ENCODE measurements at regions not wholly inside any gene's neighbourhood (a gene's known extent, or its start where the extent isn't known, plus 50 kb on each side); places are given as distances from the start of the nearest gene placed in this dataset.

- Mint-ChIP-seq H3K4me3 (no peak overlapping the region), H3K27me3 (ENCODE audit: low read depth in 3 of 3) (no peaks in the 10 kb centered on the region), H3K4me1 (no peaks in the 10 kb centered on the region), H3K27ac (no peak overlapping the region), H3K9me3 (peaks cover 4 to 24% (median 9%) of the 10 kb centered on the region in 6 donors), H3K36me3 (no peaks in the 10 kb centered on the region)
- DNase-seq, result no peak
Observed at GRCh38 chr5:105963696-105964255, 1707.0 kb downstream of the EFNA5 start.

- Mint-ChIP-seq H3K36me3 (no peaks in the 10 kb centered on the region), H3K27ac (no peak overlapping the region)
Observed at GRCh38 chr5:105961572-105961971, 1709.2 kb downstream of the EFNA5 start.

GRCh38 chr5:105956456-105957196, 1714.1 kb downstream of the EFNA5 start:
- Mint-ChIP-seq H3K27ac (no peak overlapping the region), H3K4me1 (no peaks in the 10 kb centered on the region), H3K36me3 (no peaks in the 10 kb centered on the region), H3K27me3 (ENCODE audit: low read depth in 3 of 3) (no peaks in the 10 kb centered on the region), H3K9me3 (peaks cover 0 to 9% (median 2%) of the 10 kb centered on the region in 6 donors), H3K4me3 (no peak overlapping the region)
- DNase-seq, result no peak

More at GRCh38 chr5:105961572-105961971, 1709.2 kb downstream of the EFNA5 start:
- no peak for DNase-seq
- Mint-ChIP-seq H3K9me3 (peaks cover 0 to 17% (median 3%) of the 10 kb centered on the region in 6 donors), H3K4me1 (no peaks in the 10 kb centered on the region), H3K27me3 (ENCODE audit: low read depth in 3 of 3) (no peaks in the 10 kb centered on the region), H3K4me3 (peak overlapping the region in 1 of 5 donors; percentile 19)

- peaks cover 0 to 9% (median 2%) of the 10 kb centered on the region in 6 donors for H3K9me3 Mint-ChIP-seq
Observed at GRCh38 chr5:105954341-105954740, 1716.4 kb downstream of the EFNA5 start.

GRCh38 chr5:105953616-105954015, 1717.1 kb downstream of the EFNA5 start:
- DNase-seq, result no peak
- no peak overlapping the region for H3K4me3 Mint-ChIP-seq
- no peaks in the 10 kb centered on the region for H3K4me1 Mint-ChIP-seq
- no peak overlapping the region for H3K27ac Mint-ChIP-seq
- H3K27me3 Mint-ChIP-seq (ENCODE audit: low read depth in 3 of 3), result no peaks in the 10 kb centered on the region
- no peaks in the 10 kb centered on the region for H3K36me3 Mint-ChIP-seq
- H3K9me3 Mint-ChIP-seq, result peaks cover 0 to 9% (median 2%) of the 10 kb centered on the region in 6 donors

More at GRCh38 chr5:105954341-105954740, 1716.4 kb downstream of the EFNA5 start:
- Mint-ChIP-seq H3K27ac (no peak overlapping the region), H3K27me3 (ENCODE audit: low read depth in 3 of 3) (no peaks in the 10 kb centered on the region), H3K36me3 (no peaks in the 10 kb centered on the region), H3K4me3 (no peak overlapping the region), H3K4me1 (no peaks in the 10 kb centered on the region)
- no peak for DNase-seq

- H3K27me3 Mint-ChIP-seq (ENCODE audit: low read depth in 3 of 3), result no peaks in the 10 kb centered on the region
- DNase-seq, result no peak
- no peaks in the 10 kb centered on the region for H3K36me3 Mint-ChIP-seq
- no peak overlapping the region for H3K27ac Mint-ChIP-seq
- H3K9me3 Mint-ChIP-seq, result peaks cover 0 to 12% (median 1%) of the 10 kb centered on the region in 6 donors
- H3K4me1 Mint-ChIP-seq, result no peaks in the 10 kb centered on the region
- H3K4me3 Mint-ChIP-seq, result no peak overlapping the region
Observed at GRCh38 chr5:105952875-105953274, 1717.9 kb downstream of the EFNA5 start.

- Mint-ChIP-seq H3K9me3 (peaks cover 0 to 30% (median 12%) of the 10 kb centered on the region in 6 donors), H3K36me3 (no peaks in the 10 kb centered on the region), H3K27me3 (ENCODE audit: low read depth in 3 of 3) (no peaks in the 10 kb centered on the region), H3K4me3 (no peak overlapping the region), H3K27ac (no peak overlapping the region), H3K4me1 (no peaks in the 10 kb centered on the region)
- no peak for DNase-seq
Observed at GRCh38 chr5:105947461-105947860, 1723.3 kb downstream of the EFNA5 start.

- Mint-ChIP-seq H3K4me1 (no peaks in the 10 kb centered on the region), H3K36me3 (no peaks in the 10 kb centered on the region), H3K27ac (no peak overlapping the region), H3K9me3 (peaks cover 0 to 35% (median 12%) of the 10 kb centered on the region in 6 donors), H3K27me3 (ENCODE audit: low read depth in 3 of 3) (peaks cover 0 to 2% (median 0%) of the 10 kb centered on the region in 3 donors), H3K4me3 (no peak overlapping the region)
- DNase-seq, result no peak
Observed at GRCh38 chr5:105945203-105945972, 1725.3 kb downstream of the EFNA5 start.

GRCh38 chr5:105940181-105940580, 1730.6 kb downstream of the EFNA5 start:
- H3K4me3 Mint-ChIP-seq, result no peak overlapping the region
- no peaks in the 10 kb centered on the region for H3K4me1 Mint-ChIP-seq
- DNase-seq, result no peak
- no peak overlapping the region for H3K27ac Mint-ChIP-seq
- H3K9me3 Mint-ChIP-seq, result peaks cover 2 to 60% (median 13%) of the 10 kb centered on the region in 6 donors
- no peaks in the 10 kb centered on the region for H3K36me3 Mint-ChIP-seq
- H3K27me3 Mint-ChIP-seq (ENCODE audit: low read depth in 3 of 3), result peaks cover 0 to 2% (median 1%) of the 10 kb centered on the region in 3 donors

- DNase-seq, result no peak
- Mint-ChIP-seq H3K27me3 (ENCODE audit: low read depth in 3 of 3) (peaks cover 0 to 1% (median 0%) of the 10 kb centered on the region in 3 donors), H3K4me3 (no peak overlapping the region), H3K27ac (no peak overlapping the region), H3K9me3 (peaks cover 5 to 45% (median 9%) of the 10 kb centered on the region in 6 donors), H3K4me1 (no peaks in the 10 kb centered on the region), H3K36me3 (no peaks in the 10 kb centered on the region)
Observed at GRCh38 chr5:105934171-105934570, 1736.6 kb downstream of the EFNA5 start.

- DNase-seq, result no peak
- H3K27ac Mint-ChIP-seq, result no peak overlapping the region
- H3K36me3 Mint-ChIP-seq, result peaks cover 0 to 3% (median 0%) of the 10 kb centered on the region in 3 donors
- H3K4me3 Mint-ChIP-seq, result no peak overlapping the region
- peaks cover 0 to 33% (median 6%) of the 10 kb centered on the region in 6 donors for H3K9me3 Mint-ChIP-seq
- no peaks in the 10 kb centered on the region for H3K27me3 Mint-ChIP-seq (ENCODE audit: low read depth in 3 of 3)
- no peaks in the 10 kb centered on the region for H3K4me1 Mint-ChIP-seq
Observed at GRCh38 chr5:105931881-105932421, 1738.8 kb downstream of the EFNA5 start.

GRCh38 chr5:105929858-105930257, 1740.9 kb downstream of the EFNA5 start:
- no peak for DNase-seq
- no peaks in the 10 kb centered on the region for H3K27me3 Mint-ChIP-seq (ENCODE audit: low read depth in 3 of 3)
- no peaks in the 10 kb centered on the region for H3K4me1 Mint-ChIP-seq
- peaks cover 0 to 20% (median 3%) of the 10 kb centered on the region in 6 donors for H3K9me3 Mint-ChIP-seq
- no peak overlapping the region for H3K4me3 Mint-ChIP-seq
- H3K27ac Mint-ChIP-seq, result no peak overlapping the region
- H3K36me3 Mint-ChIP-seq, result peaks cover 0 to 3% (median 0%) of the 10 kb centered on the region in 3 donors

GRCh38 chr5:105924366-105924765, 1746.4 kb downstream of the EFNA5 start:
- Mint-ChIP-seq H3K27me3 (ENCODE audit: low read depth in 3 of 3) (no peaks in the 10 kb centered on the region), H3K4me3 (no peak overlapping the region), H3K4me1 (no peaks in the 10 kb centered on the region), H3K27ac (no peak overlapping the region), H3K9me3 (peaks cover 2 to 16% (median 4%) of the 10 kb centered on the region in 6 donors), H3K36me3 (peaks cover 0 to 3% (median 0%) of the 10 kb centered on the region in 3 donors)
- no peak for DNase-seq

GRCh38 chr5:105922574-105922973, 1748.2 kb downstream of the EFNA5 start:
- Mint-ChIP-seq H3K36me3 (no peaks in the 10 kb centered on the region), H3K27ac (no peak overlapping the region), H3K9me3 (peaks cover 2 to 12% (median 7%) of the 10 kb centered on the region in 6 donors), H3K4me1 (no peaks in the 10 kb centered on the region), H3K4me3 (no peak overlapping the region), H3K27me3 (ENCODE audit: low read depth in 3 of 3) (no peaks in the 10 kb centered on the region)
- DNase-seq, result no peak
